GM23338 (cell line): ENCODE measurements at regions not wholly inside any gene's neighbourhood (a gene's known extent, or its start where the extent isn't known, plus 50 kb on each side); places are given as distances from the start of the nearest gene placed in this dataset.

Experiments
- CTCF ChIP-seq, 2 experiments: fragments of 200-600 bp in 1 of 2; sonication (generic) in 1 of 2; conservative IDR thresholded peaks; 2 replicates each; pipeline versions ENCODE4 v1.5.1 to v1.6.1; 2016 to 2017; ENCODE audit warnings: antibody characterized with exemption in 2 of 2, low read depth in 2 of 2, mild to moderate bottlenecking in 2 of 2, moderate library complexity in 1 of 2
- EZH2 ChIP-seq: fragments of 200-600 bp; sonication (generic); IDR thresholded peaks from one replicate; pipeline ENCODE4 v1.8.0; 2017; ENCODE audit warnings: antibody characterized with exemption, mild to moderate bottlenecking, low read depth; ENCODE audit not compliant: unreplicated experiment
- POLR2AphosphoS5 ChIP-seq: IDR thresholded peaks from 2 replicates; pipeline ENCODE4 v1.6.1; 2016; ENCODE audit warnings: antibody characterized with exemption, low read depth
- REST ChIP-seq: IDR thresholded peaks from one replicate; pipeline ENCODE4 v1.6.1; 2018; ENCODE audit warnings: antibody characterized with exemption; ENCODE audit not compliant: unreplicated experiment

- no peak for TF ChIP-seq CTCF (conservative IDR thresholded peaks at IDR 0.05; ENCODE audit: low read depth in 2 of 2)
- TF ChIP-seq EZH2 = no peak
- no peak for TF ChIP-seq REST
- TF ChIP-seq POLR2AphosphoS5 = no peak
These were observed 332.7 kb downstream of the ZFHX3 start for GRCh38 chr16:72715267-72715666.
